DMS79 (cell line): ENCODE measurements at regions not wholly inside any gene's neighbourhood (a gene's known extent, or its start where the extent isn't known, plus 50 kb on each side); places are given as distances from the start of the nearest gene placed in this dataset.

Experiments
- DNase-seq: peaks from one replicate; lab custom pipeline; 2025; lab: John Stamatoyannopoulos, UW

- no peak for DNase-seq
These were observed 74.3 kb downstream of the SYNE3 start for GRCh38 chr14:95442016-95442632.

- no peak for DNase-seq
These were observed 75.5 kb downstream of the SYNE3 start for GRCh38 chr14:95440951-95441350.

- DNase-seq = no peak
These were observed 76.0 kb downstream of the SYNE3 start for GRCh38 chr14:95440496-95440895.

GRCh38 chr14:95439881-95440280 is 76.6 kb downstream of the SYNE3 start:
- no peak for DNase-seq

GRCh38 chr14:95437715-95438114 is 78.7 kb downstream of the SYNE3 start:
- no peak for DNase-seq

- no peak for DNase-seq
These were observed 80.1 kb downstream of the SYNE3 start for GRCh38 chr14:95436354-95436753.

GRCh38 chr14:95434121-95434520 is 82.3 kb downstream of the SYNE3 start:
- no peak for DNase-seq

GRCh38 chr14:95433094-95433478 is 83.4 kb downstream of the SYNE3 start:
- DNase-seq = no peak

- peak; percentile 28 for DNase-seq
These were observed 84.0 kb downstream of the SYNE3 start for GRCh38 chr14:95432144-95433093.

GRCh38 chr14:95431199-95432143 is 85.0 kb downstream of the SYNE3 start:
- no peak for DNase-seq

GRCh38 chr14:95428557-95428956 is 87.9 kb downstream of the SYNE3 start:
- no peak for DNase-seq

GRCh38 chr14:95426116-95426475 is 90.4 kb downstream of the SYNE3 start:
- no peak for DNase-seq

GRCh38 chr14:95425369-95426115 is 90.9 kb downstream of the SYNE3 start:
- no peak for DNase-seq

- no peak for DNase-seq
These were observed 91.9 kb downstream of the SYNE3 start for GRCh38 chr14:95424529-95424928.

- no peak for DNase-seq
These were observed 94.7 kb downstream of the SYNE3 start for GRCh38 chr14:95421741-95422140.

GRCh38 chr14:95420060-95420459 is 96.4 kb downstream of the SYNE3 start:
- DNase-seq = no peak

- DNase-seq = no peak
These were observed 96.9 kb downstream of the SYNE3 start for GRCh38 chr14:95419569-95419968.

GRCh38 chr14:95418858-95419257 is 97.6 kb downstream of the SYNE3 start:
- DNase-seq = no peak

GRCh38 chr14:95417492-95417891 is 97.8 kb upstream of the CLMN start:
- no peak for DNase-seq

GRCh38 chr14:95415993-95416392 is 96.3 kb upstream of the CLMN start:
- DNase-seq = no peak
